HG03159 (cell line): ENCODE measurements at regions not wholly inside any gene's neighbourhood (a gene's known extent, or its start where the extent isn't known, plus 50 kb on each side); places are given as distances from the start of the nearest gene placed in this dataset.

Source experiments
- ATAC-seq: cut with Tn5 transposase; IDR thresholded peaks from one replicate; pipeline ENCODE4 v1.9.1; 2021; ENCODE audit warnings: mild to moderate bottlenecking, moderate library complexity; ENCODE audit not compliant: unreplicated experiment

- no peak for ATAC-seq
Observed at GRCh38 chr5:40071870-40072269, 607.8 kb upstream of the PTGER4 start.

GRCh38 chr5:40066616-40067015 is 613.1 kb upstream of the PTGER4 start:
- ATAC-seq: no peak

DNA sequence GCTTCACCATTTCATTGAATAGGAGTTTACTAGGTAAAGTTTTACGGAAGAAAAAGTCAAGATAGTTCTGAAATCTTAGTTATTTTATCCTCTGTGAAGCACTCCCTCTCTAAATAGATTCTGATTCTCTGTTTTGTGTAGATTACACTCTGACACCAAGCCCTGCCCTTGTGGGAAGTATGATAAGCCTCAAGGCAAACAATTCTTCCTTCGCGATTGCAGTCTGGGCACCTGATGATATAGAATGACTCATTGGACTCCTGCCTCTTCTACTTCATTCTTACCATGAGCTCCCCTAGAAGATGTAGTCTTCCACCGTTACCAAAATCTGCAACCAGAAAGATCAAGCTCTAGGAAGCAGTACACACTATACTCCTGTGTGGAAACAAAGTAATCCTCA is 626.9 kb upstream of the PTGER4 start:
- ATAC-seq: no peak

DNA sequence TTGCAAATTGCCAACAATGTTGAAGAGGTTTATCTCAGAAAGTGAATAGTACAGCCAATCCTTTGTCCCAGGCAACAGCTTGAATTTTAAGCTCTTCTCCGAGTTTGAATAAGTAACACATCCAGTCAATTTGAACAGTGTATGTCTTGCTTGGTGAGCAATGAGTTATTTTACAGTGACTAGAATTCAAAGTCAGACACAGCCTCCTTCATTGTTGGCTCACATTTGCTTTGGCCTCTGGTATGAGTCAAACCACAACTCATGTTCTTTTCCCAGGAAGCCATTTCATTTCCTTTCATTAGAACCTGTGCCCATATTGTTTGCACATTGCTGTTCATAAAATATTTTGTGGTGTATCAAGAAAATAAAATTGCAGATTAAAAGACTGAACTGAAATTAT is 622.0 kb upstream of the DAB2 start:
- ATAC-seq: no peak

DNA sequence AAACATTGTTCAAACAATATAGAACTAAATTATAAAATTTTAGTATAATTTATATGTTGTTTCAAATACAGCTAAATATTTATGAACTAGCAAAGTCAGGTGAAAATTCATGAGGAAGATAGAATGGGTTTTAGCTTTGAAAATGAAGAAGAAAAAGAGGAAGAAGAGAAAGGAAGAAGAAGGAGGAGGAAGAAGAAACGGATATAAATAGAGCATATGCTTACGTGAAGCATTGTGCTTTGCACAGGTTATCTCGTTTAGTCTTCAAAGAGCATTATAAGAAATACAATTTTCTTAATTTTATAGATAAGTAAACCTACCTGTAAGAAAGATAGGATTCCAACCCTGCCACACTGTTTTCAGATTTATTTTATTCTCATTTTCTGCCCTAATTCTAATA is 620.6 kb upstream of the DAB2 start:
- no peak for ATAC-seq

DNA sequence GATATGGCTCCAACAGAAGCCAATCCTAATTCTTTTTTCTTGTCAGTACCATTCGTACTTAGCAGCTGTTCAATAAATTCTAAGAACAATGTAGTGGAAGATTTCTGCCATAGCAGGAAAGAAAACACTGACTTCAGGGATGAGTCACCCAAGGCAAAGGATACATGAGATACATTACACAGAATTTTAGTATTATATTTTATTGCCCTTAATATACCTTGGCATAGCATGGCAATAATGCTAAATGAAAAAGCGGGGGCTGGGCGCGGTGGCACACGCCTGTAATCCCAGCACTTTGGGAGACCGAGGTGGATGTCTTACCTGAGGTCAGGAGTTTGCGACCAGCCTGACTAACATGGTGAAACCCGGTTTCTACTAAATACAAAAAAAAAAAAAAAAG is 619.1 kb upstream of the DAB2 start:
- ATAC-seq: no peak

DNA sequence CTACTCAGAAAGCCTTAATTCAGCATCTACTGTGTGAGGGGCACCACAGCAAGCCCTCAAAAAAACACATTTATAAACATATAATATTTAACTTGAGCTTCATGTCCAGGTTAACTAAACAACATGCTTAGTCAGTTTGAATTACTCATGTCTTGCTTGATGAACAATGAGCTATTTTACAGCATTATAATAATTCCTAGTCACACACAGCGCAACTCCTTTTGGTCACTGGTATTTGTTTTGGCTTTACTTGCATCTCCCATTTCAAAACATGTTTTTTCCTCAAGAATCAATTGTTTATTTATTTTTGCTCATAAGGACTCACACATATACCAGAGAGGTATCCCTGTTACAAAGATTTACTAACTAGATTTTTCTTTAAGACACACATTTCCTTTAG is 616.7 kb upstream of the DAB2 start:
- ATAC-seq: no peak

DNA sequence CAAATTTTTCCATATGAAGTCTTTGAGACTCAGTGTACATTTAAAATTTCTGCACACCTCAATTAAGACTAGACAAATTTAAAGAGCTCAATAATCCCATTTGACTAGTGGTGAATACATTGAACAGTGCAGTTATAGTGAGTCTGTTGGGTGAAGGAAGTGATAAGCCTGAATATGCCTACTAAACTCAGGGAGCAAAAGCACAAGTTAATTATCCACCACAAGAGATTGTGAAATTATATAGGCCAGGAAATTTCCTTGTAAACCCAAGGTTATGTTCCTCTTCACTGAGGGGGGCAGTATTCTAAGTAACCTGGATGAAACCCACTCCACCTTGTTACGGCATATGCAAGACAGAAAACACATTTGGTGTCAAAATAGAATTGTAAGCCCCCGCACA is 612.9 kb upstream of the DAB2 start:
- no peak for ATAC-seq

DNA sequence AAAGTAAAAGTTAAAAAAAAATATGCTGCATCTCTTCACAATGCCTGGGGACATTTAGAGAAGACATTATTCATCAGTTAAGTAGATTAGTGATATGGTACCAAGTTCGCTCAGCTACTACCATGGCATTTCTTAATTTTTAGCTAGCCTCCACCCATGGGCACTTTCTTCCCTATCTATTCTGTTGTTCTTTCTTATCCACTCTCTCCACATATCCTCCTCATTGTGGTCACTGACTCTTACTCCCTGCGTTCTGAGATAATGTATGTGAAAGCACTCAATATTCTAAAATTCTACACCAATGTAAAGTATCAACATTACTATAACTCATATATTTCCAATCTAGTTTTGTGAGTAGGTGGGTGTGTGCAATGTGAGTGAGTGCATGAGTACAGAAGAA is 609.7 kb upstream of the DAB2 start:
- no peak for ATAC-seq

- ATAC-seq: peak; percentile 92
Observed at GRCh38 chr5:40033411-40033810, 608.6 kb upstream of the DAB2 start.

DNA sequence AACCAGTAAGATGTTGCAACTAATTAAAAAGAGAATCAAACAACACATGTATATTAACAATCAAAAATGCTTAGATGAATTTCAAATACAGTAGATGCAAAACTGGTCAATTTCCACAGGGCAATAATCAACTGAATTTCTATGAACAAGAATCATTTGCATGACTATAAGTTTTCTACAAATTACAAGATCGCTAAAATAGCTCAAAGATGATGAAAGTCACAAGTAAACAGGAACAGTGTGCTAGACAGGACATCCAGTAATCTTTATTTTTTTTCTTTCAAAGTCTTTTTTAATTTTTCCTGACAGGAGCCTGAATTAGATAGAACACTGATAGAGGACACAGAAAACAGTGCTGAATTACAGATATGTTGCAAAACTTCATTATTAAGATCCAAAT is 608.2 kb upstream of the DAB2 start:
- peak; percentile 17 for ATAC-seq

DNA sequence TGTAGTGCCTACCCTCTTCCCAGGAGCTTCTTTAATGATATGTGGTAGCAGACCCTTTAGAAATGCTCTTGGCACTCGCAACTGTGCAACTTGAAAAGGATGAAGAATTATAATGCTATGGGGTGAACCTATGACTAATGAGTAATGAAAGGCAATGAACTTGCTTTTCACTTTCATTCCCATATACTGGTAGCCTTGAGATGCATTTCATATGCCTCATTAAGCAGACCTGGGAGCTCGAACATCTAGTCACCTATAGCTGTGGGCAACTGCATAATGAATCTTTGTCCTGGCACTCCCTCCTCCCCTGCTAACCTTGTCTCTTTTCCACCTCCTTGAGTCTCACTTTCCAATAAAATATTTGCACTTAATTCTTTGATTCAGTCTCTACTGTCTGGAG is 605.9 kb upstream of the DAB2 start:
- ATAC-seq: no peak

- no peak for ATAC-seq
Observed at GRCh38 chr5:40029711-40030495, 605.1 kb upstream of the DAB2 start.

DNA sequence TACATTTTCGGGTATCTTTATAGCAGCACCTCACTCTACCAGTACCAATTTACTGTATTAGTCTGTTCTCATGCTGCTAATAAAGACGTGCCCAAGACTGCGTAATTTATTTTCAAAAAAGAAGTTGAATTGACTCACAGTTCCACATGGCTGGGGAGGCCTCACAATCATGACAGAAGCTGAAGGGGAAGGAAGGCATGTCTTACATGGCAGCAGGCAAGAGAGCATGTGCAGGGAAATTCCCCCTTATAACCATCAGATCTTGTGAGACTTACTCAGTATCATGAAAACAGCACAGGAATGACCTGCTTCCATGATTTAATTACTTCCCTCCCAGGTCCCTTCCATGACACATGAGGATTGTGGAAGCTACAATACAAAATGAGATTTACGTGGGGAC is 602.6 kb upstream of the DAB2 start:
- ATAC-seq: no peak

- no peak for ATAC-seq
Observed at GRCh38 chr5:40025586-40025985, 600.8 kb upstream of the DAB2 start.

- ATAC-seq: no peak
Observed at GRCh38 chr5:40022057-40022456, 597.3 kb upstream of the DAB2 start.

DNA sequence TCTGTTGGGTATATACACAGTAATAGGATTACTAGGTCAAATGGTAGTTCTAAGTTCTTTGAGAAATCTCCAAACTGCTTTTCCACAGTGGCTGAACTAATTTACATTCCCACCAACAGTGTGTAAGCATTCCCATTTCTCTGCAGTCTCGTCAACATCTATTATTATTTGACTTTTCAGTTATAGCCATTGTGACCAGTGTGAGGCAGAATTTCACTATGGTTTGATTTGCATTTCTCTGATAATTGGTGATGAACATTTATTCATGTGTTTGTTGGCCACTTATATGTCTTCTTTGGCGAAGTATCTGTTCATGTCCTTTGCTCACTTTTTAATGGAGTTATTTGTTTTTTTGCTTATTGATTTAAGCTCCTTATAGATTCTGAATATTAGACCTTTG is 596.2 kb upstream of the DAB2 start:
- ATAC-seq: no peak

GRCh38 chr5:40017918-40018317 is 593.1 kb upstream of the DAB2 start:
- no peak for ATAC-seq

- ATAC-seq: no peak
Observed at GRCh38 chr5:40017135-40017534, 592.4 kb upstream of the DAB2 start.

- ATAC-seq: no peak
Observed at GRCh38 chr5:40010436-40010835, 585.7 kb upstream of the DAB2 start.

DNA sequence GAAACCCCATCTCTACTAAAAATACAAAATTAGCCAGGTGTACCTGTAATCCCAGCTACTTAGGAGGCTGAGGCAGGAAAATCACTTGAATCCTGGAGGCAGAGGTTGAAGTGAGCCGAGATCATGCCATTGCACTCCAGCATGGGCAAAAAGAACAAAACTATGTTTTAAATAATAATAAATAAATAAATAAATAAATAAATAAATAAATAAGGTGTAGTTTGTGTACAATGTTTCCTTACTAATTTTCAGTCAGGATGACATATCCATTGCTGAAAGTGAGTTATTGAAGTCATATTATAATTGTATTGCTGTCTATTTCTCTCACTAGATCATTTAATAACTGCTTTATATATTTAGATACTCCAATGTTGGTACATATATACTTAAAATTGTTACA is 581.5 kb upstream of the DAB2 start:
- no peak for ATAC-seq

- no peak for ATAC-seq
Observed at GRCh38 chr5:40001796-40002195, 577.0 kb upstream of the DAB2 start.

DNA sequence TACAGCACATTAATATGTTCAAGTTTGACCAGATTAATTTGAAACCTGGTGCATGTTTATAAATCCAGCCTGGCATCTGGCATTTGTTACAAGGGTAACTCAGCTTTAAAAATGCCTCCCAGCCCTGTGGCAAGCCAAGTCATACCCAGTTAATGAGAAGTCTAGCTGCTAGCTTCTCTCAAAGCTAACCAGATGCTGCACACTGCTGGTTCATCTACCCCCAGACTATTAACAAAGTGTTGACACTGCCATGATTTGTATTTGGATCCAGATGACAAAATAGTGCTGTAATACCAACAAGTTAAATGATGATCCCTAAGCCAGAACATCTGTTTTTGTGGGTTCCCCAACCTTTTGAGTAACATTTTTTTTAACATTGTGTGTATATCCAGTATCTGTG is 573.7 kb upstream of the DAB2 start:
- ATAC-seq: no peak
